Calu3 (cell line): ENCODE measurements at regions not wholly inside any gene's neighbourhood (a gene's known extent, or its start where the extent isn't known, plus 50 kb on each side); places are given as distances from the start of the nearest gene placed in this dataset.

Source experiments
- BruUV-seq: library from RNA; stranded (reverse); fragments of 400-500 nt; replicated peaks from 2 replicates; lab custom pipeline; 2021; lab: Mats Ljungman, UMichigan
- CTCF ChIA-PET: fragments of 300-600 bp; sonication (Branson Sonifier 250); formaldehyde crosslinking; loops from one replicate; lab custom pipeline; 2022; ENCODE audit warnings: antibody characterized with exemption; lab: Charles Lee
- DNase-seq: peaks from one replicate; pipeline ENCODE4 v3.0.0; 2022
- H3K27ac Mint-ChIP-seq: one replicate; pipeline ENCODE4 v1.8.0; 2022; ENCODE audit warnings: mixed read lengths; ENCODE audit not compliant: unreplicated experiment
- H3K27me3 Mint-ChIP-seq: one replicate; pipeline ENCODE4 v1.8.0; 2022; ENCODE audit warnings: mixed read lengths; ENCODE audit not compliant: unreplicated experiment
- H3K36me3 Mint-ChIP-seq: one replicate; pipeline ENCODE4 v1.8.0; 2022; ENCODE audit warnings: mild to moderate bottlenecking, moderate library complexity, mixed read lengths; ENCODE audit not compliant: insufficient read depth, unreplicated experiment
- H3K4me1 Mint-ChIP-seq: one replicate; pipeline ENCODE4 v1.8.0; 2022; ENCODE audit warnings: mild to moderate bottlenecking, low read depth, mixed read lengths; ENCODE audit not compliant: unreplicated experiment
- H3K4me3 Mint-ChIP-seq: one replicate; pipeline ENCODE4 v1.8.0; 2022; ENCODE audit warnings: mild to moderate bottlenecking, low read depth, moderate library complexity, mixed read lengths; ENCODE audit not compliant: unreplicated experiment
- H3K9me3 Mint-ChIP-seq: one replicate; pipeline ENCODE4 v1.8.0; 2022; ENCODE audit warnings: low read depth, mixed read lengths; ENCODE audit not compliant: unreplicated experiment
- CTCF ChIP-seq: fragments of 200-600 bp; IDR thresholded peaks from one replicate; pipeline ENCODE4 v1.8.0; 2022; ENCODE audit warnings: antibody characterized with exemption; ENCODE audit not compliant: unreplicated experiment
- intact Hi-C: fragments of 100-400 bp; cut with micrococcal nuclease; formaldehyde crosslinking; loops from one replicate; pipeline ENCODE4 v1.10.0; 2022; ENCODE audit not compliant: unreplicated experiment

GRCh38 chr3:106421909-106422308 lies 553.1 kb upstream of the CBLB start:
- Mint-ChIP-seq H3K9me3 (no peaks in the 10 kb centered on the region), H3K27me3 (no peaks in the 10 kb centered on the region), H3K4me3 (no peak overlapping the region), H3K36me3 (no peaks in the 10 kb centered on the region), H3K27ac (no peak overlapping the region), H3K4me1 (no peaks in the 10 kb centered on the region)
- CTCF ChIA-PET: no interaction called here
- TF ChIP-seq CTCF: no peak
- DNase-seq: no peak
- intact Hi-C loops: no loop called here
- BruUV-seq: no TSS peak

- no peaks in the 10 kb centered on the region for H3K9me3 Mint-ChIP-seq
- H3K36me3 Mint-ChIP-seq: no peaks in the 10 kb centered on the region
Observed at GRCh38 chr3:106423321-106424225, 554.8 kb upstream of the CBLB start.

GRCh38 chr3:106425026-106425425 lies 556.2 kb upstream of the CBLB start:
- no peak for TF ChIP-seq CTCF
- BruUV-seq: no TSS peak
- H3K27me3 Mint-ChIP-seq: no peaks in the 10 kb centered on the region
- no peak overlapping the region for H3K4me3 Mint-ChIP-seq
- CTCF ChIA-PET: no interaction called here
- H3K4me1 Mint-ChIP-seq: peaks cover 10% of the 10 kb centered on the region
- no peaks in the 10 kb centered on the region for H3K9me3 Mint-ChIP-seq
- H3K27ac Mint-ChIP-seq: no peak overlapping the region
- no peak for DNase-seq
- intact Hi-C loops: no loop called here
- H3K36me3 Mint-ChIP-seq: no peaks in the 10 kb centered on the region

More at GRCh38 chr3:106423321-106424225, 554.8 kb upstream of the CBLB start:
- H3K4me1 Mint-ChIP-seq: peaks cover under 1% of the 10 kb centered on the region
- CTCF ChIA-PET: no interaction called here
- no peak for DNase-seq
- no peaks in the 10 kb centered on the region for H3K27me3 Mint-ChIP-seq
- TF ChIP-seq CTCF: no peak
- BruUV-seq: no TSS peak
- intact Hi-C loops: no loop called here
- H3K4me3 Mint-ChIP-seq: no peak overlapping the region
- H3K27ac Mint-ChIP-seq: no peak overlapping the region

GRCh38 chr3:106425916-106426315 lies 557.1 kb upstream of the CBLB start:
- H3K36me3 Mint-ChIP-seq: no peaks in the 10 kb centered on the region
- no peaks in the 10 kb centered on the region for H3K27me3 Mint-ChIP-seq
- no peak overlapping the region for H3K4me3 Mint-ChIP-seq
- no peak for DNase-seq
- peaks cover 10% of the 10 kb centered on the region for H3K4me1 Mint-ChIP-seq
- BruUV-seq: no TSS peak
- CTCF ChIA-PET: interaction anchor here (0.7 kb wide), 1 partner anchor 145 kb away, joined by 3 read pairs; no protein-coding TSS in a partner anchor
- no peak overlapping the region for H3K27ac Mint-ChIP-seq
- H3K9me3 Mint-ChIP-seq: no peaks in the 10 kb centered on the region
- intact Hi-C loops: no loop called here
- TF ChIP-seq CTCF: no peak
